Activated CD4-positive, alpha-beta T cell treated with anti-CD3 and anti-CD28 coated beads, Interleukin-2, Interleukin-6, amounts not matched to agents 100 ng/mL and 50 ng/mL, durations not matched to agents 16 hours and 8 hours (primary cell): ENCODE measurements at regions not wholly inside any gene's neighbourhood (a gene's known extent, or its start where the extent isn't known, plus 50 kb on each side); places are given as distances from the start of the nearest gene placed in this dataset.

Experiments used
- DNase-seq: peaks from one replicate; pipeline ENCODE4 v3.0.0-alpha.2; 2020

- no peak for DNase-seq
Measured at GRCh38 chr9:28662675-28663074, 1089.4 kb upstream of the C9orf72 start.

GRCh38 chr9:28668158-28668557 lies 1094.9 kb upstream of the C9orf72 start:
- no peak for DNase-seq

GRCh38 chr9:28671000-28671399 lies 1097.7 kb upstream of the C9orf72 start:
- no peak for DNase-seq

- no peak for DNase-seq
Measured at GRCh38 chr9:28678097-28678496, 1104.8 kb upstream of the C9orf72 start.

GRCh38 chr9:28688172-28688571 lies 1114.9 kb upstream of the C9orf72 start:
- no peak for DNase-seq

- no peak for DNase-seq
Measured at GRCh38 chr9:28692012-28692411, 1118.7 kb upstream of the C9orf72 start.

- no peak for DNase-seq
Measured at GRCh38 chr9:28696960-28697359, 1123.7 kb upstream of the C9orf72 start.

GRCh38 chr9:28699632-28700031 lies 1126.4 kb upstream of the C9orf72 start:
- no peak for DNase-seq

GRCh38 chr9:28707616-28708015 lies 1134.3 kb upstream of the C9orf72 start:
- no peak for DNase-seq

GRCh38 chr9:28714188-28714587 lies 1140.9 kb upstream of the C9orf72 start:
- no peak for DNase-seq

- no peak for DNase-seq
Measured at GRCh38 chr9:28718226-28718625, 1144.9 kb upstream of the C9orf72 start.

GRCh38 chr9:28720746-28721145 lies 1147.5 kb upstream of the C9orf72 start:
- DNase-seq, result no peak

GRCh38 chr9:28730111-28730510 lies 1156.8 kb upstream of the C9orf72 start:
- DNase-seq, result no peak

- DNase-seq, result no peak
Measured at GRCh38 chr9:28735738-28736342, 1162.6 kb upstream of the C9orf72 start.

GRCh38 chr9:28741459-28741858 lies 1168.2 kb upstream of the C9orf72 start:
- no peak for DNase-seq

GRCh38 chr9:28747351-28747985 lies 1174.2 kb upstream of the C9orf72 start:
- no peak for DNase-seq

- DNase-seq, result no peak
Measured at GRCh38 chr9:28750136-28750535, 1176.9 kb upstream of the C9orf72 start.

GRCh38 chr9:28758341-28758740 lies 1185.1 kb upstream of the C9orf72 start:
- no peak for DNase-seq

- DNase-seq, result no peak
Measured at GRCh38 chr9:28758971-28759370, 1185.7 kb upstream of the C9orf72 start.

- DNase-seq, result no peak
Measured at GRCh38 chr9:28762167-28762566, 1188.9 kb upstream of the C9orf72 start.

- no peak for DNase-seq
Measured at GRCh38 chr9:28764532-28764931, 1191.3 kb upstream of the C9orf72 start.

- DNase-seq, result no peak
Measured at GRCh38 chr9:28770226-28770625, 1196.9 kb upstream of the C9orf72 start.

- no peak for DNase-seq
Measured at GRCh38 chr9:28770827-28771226, 1197.5 kb upstream of the C9orf72 start.

- peak; percentile 3 for DNase-seq
Measured at GRCh38 chr9:28774433-28775235, 1201.4 kb upstream of the C9orf72 start.
